ENCODE measurements at regions not wholly inside any gene's neighbourhood (a gene's known extent, or its start where the extent isn't known, plus 50 kb on each side); places are given as distances from the start of the nearest gene placed in this dataset.

- no peak overlapping the region for H3K4me3 Mint-ChIP-seq
- no peak for DNase-seq
- peaks cover 17% of the 10 kb centered on the region for H3K27me3 Mint-ChIP-seq (ENCODE audit: insufficient read depth)
- H3K27ac Mint-ChIP-seq: no peak overlapping the region
- no peaks in the 10 kb centered on the region for H3K9me3 Mint-ChIP-seq
- H3K36me3 Mint-ChIP-seq (ENCODE audit: low read depth): no peaks in the 10 kb centered on the region
- 0 out of 2 replicates have a peak, but pooled peaks cover 4% of the 10 kb centered on the region for H3K4me1 Mint-ChIP-seq (ENCODE audit: low read depth)
- no peak for TF ChIP-seq CTCF (IDR thresholded peaks at IDR 0.05)
Observed at GRCh38 chr5:159732220-159732619, 184.1 kb upstream of the ADRA1B start.

- no peak overlapping the region for H3K4me3 Mint-ChIP-seq
- no peak for DNase-seq
- peaks cover 12% of the 10 kb centered on the region for H3K27me3 Mint-ChIP-seq (ENCODE audit: insufficient read depth)
- H3K9me3 Mint-ChIP-seq: no peaks in the 10 kb centered on the region
- H3K4me1 Mint-ChIP-seq (ENCODE audit: low read depth): 0 out of 2 replicates have a peak, but pooled peaks cover 4% of the 10 kb centered on the region
- no peak for TF ChIP-seq CTCF (IDR thresholded peaks at IDR 0.05)
- no peaks in the 10 kb centered on the region for H3K36me3 Mint-ChIP-seq (ENCODE audit: low read depth)
- no peak overlapping the region for H3K27ac Mint-ChIP-seq
Observed at GRCh38 chr5:159734366-159734765, 181.9 kb upstream of the ADRA1B start.

GRCh38 chr5:159735036-159735435, 181.2 kb upstream of the ADRA1B start:
- no peak overlapping the region for H3K4me3 Mint-ChIP-seq
- peaks cover 14% of the 10 kb centered on the region for H3K27me3 Mint-ChIP-seq (ENCODE audit: insufficient read depth)
- no peak overlapping the region for H3K27ac Mint-ChIP-seq
- H3K9me3 Mint-ChIP-seq: no peaks in the 10 kb centered on the region
- H3K36me3 Mint-ChIP-seq (ENCODE audit: low read depth): no peaks in the 10 kb centered on the region
- DNase-seq: no peak
- 0 out of 2 replicates have a peak, but pooled peaks cover 4% of the 10 kb centered on the region for H3K4me1 Mint-ChIP-seq (ENCODE audit: low read depth)
- no peak for TF ChIP-seq CTCF (IDR thresholded peaks at IDR 0.05)

GRCh38 chr5:159735749-159736660, 180.3 kb upstream of the ADRA1B start:
- no peaks in the 10 kb centered on the region; the same call in 1 of the 2 replicates for H3K9me3 Mint-ChIP-seq

GRCh38 chr5:159736844-159737243, 179.4 kb upstream of the ADRA1B start:
- DNase-seq: no peak
- no peak for TF ChIP-seq CTCF (IDR thresholded peaks at IDR 0.05)
- no peak overlapping the region for H3K27ac Mint-ChIP-seq
- no peaks in the 10 kb centered on the region for H3K36me3 Mint-ChIP-seq (ENCODE audit: low read depth)
- H3K27me3 Mint-ChIP-seq (ENCODE audit: insufficient read depth): peaks cover 15% of the 10 kb centered on the region
- no peak overlapping the region for H3K4me3 Mint-ChIP-seq
- no peaks in the 10 kb centered on the region; the same call in 1 of the 2 replicates for H3K9me3 Mint-ChIP-seq
- H3K4me1 Mint-ChIP-seq (ENCODE audit: low read depth): 0 out of 2 replicates have a peak, but pooled peaks cover 4% of the 10 kb centered on the region

More at GRCh38 chr5:159735749-159736660, 180.3 kb upstream of the ADRA1B start:
- Mint-ChIP-seq H3K4me1 (ENCODE audit: low read depth) (0 out of 2 replicates have a peak, but pooled peaks cover 4% of the 10 kb centered on the region), H3K4me3 (no peak overlapping the region), H3K27me3 (ENCODE audit: insufficient read depth) (peaks cover 17% of the 10 kb centered on the region), H3K36me3 (ENCODE audit: low read depth) (no peaks in the 10 kb centered on the region), H3K27ac (no peak overlapping the region)
- no peak for TF ChIP-seq CTCF (IDR thresholded peaks at IDR 0.05)
- no peak for DNase-seq

Data from HFFc6 (cell line).